GM19452 (cell line): ENCODE measurements at regions not wholly inside any gene's neighbourhood (a gene's known extent, or its start where the extent isn't known, plus 50 kb on each side); places are given as distances from the start of the nearest gene placed in this dataset.
"Not testable (repeated sequence)": the region's sequence is repeated elsewhere in the genome, so short reads cannot be mapped to it uniquely, and the experiment has no call there.

ENCODE experiments used
- ATAC-seq: cut with Tn5 transposase; IDR thresholded peaks from one replicate; pipeline ENCODE4 v1.9.1; 2021; ENCODE audit not compliant: unreplicated experiment

DNA sequence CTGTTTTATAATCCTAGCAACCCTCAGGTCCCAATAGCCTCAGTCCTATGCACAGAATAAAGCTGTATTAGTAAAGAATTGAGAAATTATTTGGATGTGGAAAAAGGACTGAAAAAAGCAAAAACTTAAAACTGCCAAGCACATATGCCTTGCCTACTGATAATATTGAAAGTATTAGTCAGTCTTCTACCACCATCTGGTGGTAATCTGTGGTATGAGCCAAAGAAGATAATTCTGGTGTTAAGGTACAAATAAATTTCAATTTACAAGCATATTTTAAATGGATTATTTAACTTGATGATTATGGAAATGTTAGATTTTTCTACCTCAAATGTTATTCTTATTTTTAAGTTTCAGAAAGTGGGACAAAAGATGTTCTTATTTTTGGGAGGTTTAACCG lies 460.3 kb upstream of the KLHL1 start:
- ATAC-seq = no peak

DNA sequence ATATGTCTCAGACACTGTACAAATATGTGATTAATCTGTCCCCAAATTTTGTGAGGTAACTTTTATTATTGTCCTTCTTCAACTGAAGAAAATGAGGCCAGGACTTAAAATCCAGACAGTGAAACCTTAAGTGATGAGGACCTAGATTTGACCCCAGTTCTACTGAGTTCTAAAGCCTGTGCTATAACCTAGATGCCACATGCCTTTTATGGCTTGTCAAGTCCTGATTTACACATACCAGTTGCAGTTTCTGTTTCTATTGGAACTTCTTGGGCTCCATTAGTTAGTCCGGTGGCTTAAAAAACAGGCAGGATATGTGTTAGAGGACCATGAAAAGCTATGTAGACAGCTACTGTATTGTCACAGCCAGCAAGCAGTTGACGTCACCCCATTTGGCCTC lies 436.5 kb upstream of the KLHL1 start:
- no peak for ATAC-seq

DNA sequence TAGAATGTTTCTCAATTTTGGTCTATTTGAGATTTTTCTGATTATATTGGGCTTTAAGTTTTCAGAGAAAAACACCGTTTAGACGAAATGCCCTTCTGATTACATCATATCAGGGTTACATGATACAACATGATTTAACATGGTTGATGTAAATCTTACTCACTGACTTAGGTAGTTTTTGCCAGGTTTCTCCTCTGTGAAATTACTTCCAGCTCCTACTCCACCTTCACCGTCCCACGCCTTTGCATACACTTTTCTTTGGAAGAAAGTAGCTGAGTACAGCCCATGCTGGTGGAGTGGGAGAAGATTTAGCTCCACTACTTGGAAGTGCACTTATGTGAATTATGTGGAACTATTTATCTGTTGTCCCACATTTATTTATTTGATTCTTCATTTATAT lies 433.2 kb upstream of the KLHL1 start:
- ATAC-seq = no peak

DNA sequence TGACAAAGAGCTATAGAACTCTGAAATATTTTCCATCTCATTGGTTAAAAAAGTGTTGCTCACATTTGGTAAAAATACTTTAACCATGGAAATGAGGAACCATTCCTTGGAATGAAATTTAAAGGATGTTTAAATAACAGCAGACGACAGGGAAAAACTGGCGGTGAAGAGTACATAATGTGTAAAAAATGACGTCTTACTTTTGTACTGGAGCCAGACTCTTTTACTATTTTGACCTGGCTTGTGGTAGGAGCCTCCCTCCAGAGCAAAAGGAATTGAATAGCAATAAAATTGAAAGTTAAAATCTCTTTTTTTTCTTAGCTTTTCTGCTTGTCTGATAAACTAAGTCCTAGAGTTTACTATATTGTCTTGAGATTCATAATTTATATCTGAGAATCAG lies 426.2 kb upstream of the KLHL1 start:
- no peak for ATAC-seq

DNA sequence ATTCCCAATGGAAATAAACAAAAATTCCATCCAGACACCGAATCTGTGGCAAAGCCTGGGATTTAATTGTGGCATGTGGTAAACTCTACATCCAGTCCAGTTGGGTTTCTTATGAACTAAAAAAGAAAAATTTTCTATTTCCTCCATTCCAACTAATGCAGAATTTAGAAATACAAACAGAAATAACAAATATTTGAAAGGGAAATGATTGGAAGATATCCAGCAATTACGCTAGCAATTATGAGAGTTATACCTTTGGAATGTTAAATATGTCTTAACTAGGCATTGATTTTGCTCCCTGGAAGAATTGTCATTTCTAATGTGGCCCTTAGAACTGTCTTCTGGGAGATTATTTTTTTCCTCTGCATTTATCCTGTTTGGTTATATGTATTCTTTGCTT lies 421.4 kb upstream of the KLHL1 start:
- ATAC-seq = no peak

DNA sequence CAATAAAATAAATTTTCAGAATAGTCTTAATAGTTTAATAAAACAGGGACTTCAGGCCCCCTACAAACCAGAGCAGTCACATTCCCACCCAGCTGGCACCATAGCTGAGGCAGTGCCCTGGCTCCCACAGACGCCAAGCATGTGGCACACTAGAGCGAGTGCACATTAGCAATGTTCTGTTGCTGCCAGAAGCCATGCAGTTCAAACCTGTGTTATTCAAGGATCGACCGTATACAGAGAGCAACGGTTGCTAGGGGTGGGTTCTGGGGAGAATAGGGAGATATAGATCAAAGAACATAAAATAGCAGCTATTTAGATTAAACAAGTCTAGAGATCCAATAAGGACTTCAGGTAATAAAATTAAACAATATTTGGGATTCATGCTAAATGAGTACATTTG lies 419.3 kb upstream of the KLHL1 start:
- ATAC-seq = no peak

DNA sequence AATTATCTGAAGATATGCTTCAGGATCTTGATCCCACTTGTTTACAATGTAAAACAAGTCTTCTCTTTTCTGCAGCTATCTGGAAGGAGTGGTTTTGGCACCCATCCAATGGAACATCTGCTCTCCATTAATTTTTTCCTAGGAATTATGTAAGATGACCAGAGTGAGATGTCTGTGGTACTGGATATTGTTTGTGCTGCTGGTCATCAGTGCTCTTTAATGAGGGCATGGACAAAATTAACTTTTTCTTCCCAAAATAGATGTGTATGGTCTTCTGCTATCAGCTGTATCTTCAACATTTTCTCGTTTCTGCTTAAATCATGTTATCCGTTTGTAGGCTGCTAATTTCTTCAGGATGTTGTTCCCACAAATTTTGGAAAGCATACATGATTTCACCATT lies 415.4 kb upstream of the KLHL1 start:
- ATAC-seq = no peak

DNA sequence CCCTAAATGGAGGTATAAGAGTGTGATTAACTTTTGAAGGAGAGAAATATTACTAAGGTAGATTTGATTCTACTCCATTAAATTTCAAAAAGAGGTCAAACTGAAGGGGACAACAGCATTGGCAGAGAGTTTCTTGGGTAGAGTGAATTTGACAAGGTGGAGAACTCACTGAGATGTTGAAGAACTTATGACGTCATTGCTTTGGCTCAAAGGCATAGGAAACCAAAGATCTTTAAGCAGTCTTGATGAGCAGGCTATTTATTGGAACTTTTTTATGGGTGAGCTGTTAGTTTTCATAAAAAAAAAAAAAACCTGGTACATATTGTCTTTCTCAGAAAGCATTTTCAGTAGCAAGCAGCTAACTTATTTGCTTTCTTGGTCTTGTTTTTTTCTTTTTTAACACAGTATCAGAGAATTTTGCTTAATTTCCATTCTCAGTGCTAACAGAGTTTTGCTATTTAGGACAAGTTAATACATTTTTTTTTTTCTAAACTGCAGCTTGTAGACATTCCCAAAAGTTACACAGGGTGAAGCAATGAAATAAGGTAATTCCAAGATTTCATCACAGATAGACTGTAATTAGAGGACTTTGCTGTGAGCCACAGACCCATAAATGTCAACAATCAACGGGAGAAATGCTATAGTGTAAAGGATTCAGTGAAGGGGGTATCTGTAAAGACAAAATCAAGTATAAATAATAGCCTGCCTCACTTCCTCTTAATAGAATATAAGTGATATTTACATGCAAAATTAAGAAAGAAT lies 412.2 kb upstream of the KLHL1 start:
- ATAC-seq = no peak

DNA sequence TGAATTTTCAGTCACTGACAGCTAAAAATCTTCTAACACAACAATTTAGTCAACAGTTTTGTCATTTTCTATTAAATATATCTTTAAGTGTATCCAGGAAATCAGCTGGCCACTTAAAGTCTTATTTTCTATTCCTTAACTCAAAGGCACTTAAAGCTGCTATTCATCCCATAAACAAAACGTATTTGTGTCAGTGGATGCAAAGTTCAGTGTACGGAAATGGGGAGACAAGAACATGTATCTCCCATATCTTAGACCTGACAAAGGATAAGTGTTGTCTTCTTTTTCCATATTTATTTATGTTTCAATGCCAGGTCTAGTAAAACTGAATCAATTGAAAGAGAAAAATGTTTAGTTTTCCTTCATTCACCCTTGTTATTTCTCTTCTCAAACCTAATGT lies 409.8 kb upstream of the KLHL1 start:
- no peak for ATAC-seq

DNA sequence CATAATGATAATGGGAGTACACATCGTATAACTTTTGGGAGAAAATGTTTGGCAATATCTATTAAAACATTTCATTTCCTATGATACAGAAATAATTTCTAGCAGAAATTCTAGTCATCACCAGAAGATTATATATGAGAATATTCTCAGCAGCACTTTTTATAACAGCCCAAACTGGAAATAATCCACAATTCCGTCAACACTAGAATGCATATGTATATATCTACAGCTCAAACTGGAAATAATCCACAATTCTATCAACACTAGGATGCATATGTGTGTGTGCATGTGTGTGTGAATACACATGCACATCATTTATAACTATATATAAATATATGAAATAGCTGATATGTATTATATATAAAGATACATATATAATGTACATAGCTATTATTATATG lies 408.0 kb upstream of the KLHL1 start:
- no peak for ATAC-seq

DNA sequence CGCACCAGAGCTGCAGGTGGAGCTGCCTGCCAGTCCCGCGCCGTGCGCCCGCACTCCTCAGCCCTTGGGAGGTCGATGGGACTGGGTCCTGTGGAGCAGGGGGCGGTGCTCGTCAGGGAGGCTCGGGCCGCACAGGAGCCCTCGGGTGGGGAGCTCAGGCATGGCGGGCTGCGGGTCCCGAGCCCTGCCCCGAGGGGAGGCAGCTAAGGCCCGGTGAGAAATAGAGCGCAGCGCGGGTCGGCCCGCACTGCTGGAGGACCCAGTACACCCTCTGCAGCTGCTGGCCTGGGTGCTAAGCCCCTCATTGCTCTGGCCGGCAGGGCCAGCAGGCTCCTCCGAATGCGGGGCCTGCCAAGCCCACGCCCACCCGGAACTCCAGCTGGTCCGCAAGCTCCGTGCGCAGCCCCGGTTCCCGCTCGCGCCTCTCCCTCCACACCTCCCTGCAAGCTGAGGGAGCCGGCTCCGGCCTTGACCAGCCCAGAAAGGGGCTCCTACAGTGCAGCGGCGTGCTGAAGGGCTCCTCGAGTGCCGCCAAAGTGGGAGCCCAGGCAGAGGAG lies 403.7 kb upstream of the KLHL1 start:
- ATAC-seq = not testable (repeated sequence)

DNA sequence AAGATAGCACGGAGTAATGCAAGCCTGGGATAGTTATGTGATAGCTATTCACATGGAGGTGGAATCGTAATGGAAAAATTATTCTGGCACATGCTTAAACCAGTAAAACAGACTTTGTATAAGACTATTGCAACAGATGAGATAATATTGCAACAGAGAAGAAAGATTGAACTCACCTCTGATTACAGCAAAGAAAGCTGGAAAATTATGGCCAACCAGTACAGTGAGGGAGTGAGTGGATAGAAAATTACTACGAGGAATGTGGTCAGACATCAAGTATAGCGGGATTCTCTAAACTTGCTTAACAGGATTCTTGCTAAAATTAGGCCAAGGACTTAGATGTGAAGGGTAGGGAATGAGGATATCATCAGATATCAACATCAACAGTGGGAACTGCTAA lies 397.6 kb upstream of the KLHL1 start:
- ATAC-seq = no peak

DNA sequence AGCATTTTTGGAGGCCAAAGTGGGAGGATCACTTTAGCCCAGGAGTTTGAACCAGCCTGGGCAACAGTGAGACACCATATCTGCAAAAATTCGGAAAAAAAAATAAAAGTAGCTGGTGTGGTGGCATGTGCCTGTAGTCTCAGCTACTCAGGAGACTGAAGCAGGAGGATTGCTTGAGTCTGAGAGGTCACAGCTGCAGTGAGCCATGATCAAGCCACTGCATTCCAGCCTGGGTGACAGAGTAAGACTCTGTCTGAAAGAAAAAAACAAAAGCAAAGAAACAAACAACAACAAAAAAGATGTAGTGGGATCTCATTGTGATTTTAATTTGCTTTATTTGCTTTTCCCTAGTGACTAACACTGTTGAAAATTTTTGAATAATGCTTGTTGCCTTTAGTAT lies 394.7 kb upstream of the KLHL1 start:
- no peak for ATAC-seq

DNA sequence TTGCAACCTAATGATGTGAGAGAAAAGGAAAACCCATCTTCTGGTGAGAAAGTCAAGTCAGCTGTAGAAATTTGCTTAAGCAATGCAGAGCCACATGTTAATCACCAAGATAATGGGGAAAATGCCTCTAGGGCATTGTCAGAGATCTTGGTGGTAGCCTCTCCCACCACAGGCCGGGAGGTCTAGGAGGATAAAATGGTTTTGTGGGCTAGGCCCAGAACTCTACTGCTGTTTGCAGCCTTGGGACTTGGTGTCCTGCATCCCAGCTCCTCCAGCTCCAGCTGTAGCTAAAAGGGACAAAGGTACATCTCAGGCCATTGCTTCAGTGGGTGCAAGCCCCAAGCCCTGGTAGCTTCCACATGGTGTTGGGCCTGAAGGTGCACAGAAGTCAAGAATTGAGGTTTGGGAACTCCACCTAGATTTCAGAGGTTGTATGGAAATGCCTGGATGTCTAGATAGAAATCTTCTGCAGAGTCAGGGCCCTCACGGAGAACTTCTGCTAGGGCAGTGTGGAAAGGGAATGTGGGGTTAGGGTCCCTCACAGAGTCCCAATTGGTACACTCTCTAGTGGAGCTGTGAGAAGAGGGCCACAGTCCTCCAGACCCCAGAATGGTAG lies 382.2 kb upstream of the KLHL1 start:
- ATAC-seq = no peak

DNA sequence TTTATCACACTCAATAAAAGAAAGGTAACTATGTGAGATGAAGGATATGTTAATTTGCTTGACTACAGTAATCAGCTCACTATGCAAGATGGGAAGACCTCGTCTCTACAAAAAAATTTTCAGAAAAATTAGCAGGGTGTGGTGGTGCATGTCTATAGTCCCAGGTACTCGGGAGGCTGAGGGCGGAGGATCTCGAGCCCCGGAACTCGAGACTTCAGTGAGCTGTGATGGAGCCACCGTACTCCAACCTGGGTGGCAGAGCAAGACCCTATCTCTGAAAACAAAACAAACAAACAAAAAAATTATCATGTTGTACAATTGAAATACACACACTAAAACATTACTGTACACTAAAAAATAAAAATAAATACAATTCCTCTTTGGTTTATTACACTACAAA lies 376.7 kb upstream of the KLHL1 start:
- ATAC-seq = no peak

DNA sequence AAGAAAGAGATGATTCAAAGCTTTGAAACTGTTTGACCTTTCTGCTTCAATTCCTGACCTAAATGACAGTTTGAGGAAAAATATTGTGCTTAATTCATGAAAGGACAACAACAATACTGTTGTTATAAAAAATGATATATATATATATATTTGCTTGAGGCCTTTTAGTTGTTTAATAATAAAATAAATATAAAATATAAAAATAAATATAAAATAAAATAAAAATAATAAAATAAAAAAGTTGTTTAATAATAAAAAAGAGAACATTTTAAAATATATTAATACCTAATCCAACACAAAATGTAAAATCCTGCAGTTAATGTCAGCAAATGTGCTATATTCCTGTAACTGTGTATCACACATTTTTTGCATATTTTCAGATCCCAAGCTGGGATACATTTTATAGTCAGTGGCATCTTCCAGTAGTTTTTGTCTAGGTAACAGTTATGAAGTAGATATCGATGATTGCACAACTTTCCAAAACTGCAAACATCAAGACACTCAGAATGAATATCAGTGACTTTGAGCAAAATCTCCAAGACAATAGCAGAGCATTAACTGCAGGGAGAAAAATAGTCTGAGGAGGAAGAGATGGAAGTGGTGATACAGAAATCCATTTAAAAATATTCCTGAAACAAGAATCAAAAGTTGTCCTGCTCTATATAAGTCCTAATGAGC lies 375.5 kb upstream of the KLHL1 start:
- no peak for ATAC-seq

DNA sequence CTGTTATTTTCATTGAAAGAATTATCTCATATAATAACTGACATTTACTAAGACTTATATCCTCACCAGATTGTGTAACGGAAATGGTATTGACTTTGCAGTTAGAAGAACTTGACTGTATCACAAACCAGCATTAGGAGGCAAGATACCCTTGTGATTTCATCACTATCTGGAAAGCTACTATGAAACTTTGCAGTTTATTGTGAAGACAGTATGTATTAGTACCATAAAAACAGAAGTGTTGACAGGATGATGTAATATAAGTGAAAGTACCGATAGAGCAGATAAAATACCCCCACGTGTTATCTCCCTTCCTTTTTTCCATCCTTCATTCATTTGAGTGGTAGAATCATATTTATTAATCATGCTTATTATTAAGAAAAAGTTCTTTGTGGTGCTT lies 365.7 kb upstream of the KLHL1 start:
- no peak for ATAC-seq

DNA sequence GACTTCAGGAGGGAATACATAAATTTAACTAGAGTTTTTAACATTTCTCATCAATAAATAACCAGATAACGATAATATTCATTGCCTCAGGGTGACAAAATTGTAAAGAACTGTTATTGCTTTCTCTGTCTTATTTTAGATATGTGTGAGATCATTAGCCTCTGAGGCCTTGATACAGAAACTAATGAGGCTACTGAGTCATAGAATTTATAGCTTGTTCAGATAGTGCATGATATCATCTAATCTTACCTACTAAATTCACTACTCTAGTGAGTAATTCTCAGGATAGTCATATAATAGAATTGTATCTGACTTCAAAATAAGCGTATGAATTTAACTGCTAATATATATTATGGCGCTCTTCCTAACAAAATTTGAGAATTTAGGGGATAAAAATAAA lies 360.8 kb upstream of the KLHL1 start:
- ATAC-seq = no peak

DNA sequence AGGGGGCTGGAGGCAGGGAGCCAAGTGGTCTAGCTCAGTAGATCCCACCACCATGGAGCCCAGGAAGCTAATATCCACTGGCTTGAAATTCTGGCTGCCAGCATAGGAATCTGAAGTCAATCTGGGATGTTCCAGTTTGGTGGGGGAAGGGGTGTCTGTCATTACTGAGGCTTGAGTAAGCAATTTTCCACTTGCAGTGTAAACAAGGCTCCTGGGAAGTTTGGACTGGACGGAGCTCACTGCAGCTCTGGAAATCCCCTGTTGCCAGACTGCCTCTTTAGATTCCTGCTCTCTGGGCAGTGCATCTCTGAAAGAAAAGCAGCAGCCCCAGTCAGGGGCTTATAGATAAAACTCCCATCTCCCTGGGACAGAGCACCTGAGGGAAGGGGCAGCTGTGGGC lies 349.2 kb upstream of the KLHL1 start:
- ATAC-seq = no peak

DNA sequence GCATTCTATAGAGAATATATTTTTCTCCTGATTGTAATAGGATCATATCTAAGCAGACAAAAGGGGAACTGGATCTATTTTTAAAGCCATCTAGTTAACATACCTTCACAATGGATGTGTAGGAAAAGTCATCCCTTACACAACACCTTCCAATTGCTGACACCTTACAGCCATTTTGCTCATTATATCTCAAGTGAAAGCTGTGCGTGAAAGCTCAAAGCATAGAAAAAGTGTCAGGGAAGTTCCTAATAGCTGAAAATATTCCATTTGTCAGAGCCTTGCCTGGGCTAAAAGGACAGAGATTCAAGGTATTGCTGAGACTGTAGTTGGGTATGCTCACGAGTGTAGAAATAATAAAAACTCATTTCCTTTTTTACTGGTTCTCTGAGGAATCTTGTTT lies 340.6 kb upstream of the KLHL1 start:
- ATAC-seq = no peak

DNA sequence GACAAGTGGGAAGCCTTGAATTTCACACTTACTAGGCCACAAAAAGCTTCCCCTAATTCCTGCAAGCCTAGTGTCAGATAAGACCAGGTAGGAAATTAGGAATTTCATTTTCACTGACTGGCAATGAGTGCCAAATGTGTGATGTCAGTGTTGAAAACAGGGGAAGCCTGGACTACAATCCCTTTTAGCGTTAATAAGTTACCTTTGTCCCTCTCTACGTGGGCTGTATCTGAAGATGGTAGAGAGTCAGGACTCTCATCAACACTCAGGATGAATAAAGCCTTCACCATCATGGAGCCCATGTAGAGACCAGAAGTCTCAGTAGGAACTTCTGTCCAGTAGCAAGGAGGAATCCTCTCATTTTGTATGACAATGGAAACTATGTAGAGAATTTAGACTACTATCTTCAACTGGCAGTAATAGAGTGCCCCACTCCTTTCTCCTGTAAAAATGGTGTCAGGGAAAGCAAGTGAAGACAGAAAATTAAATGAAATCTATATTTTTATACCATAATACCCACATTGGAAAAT lies 324.1 kb upstream of the KLHL1 start:
- no peak for ATAC-seq

DNA sequence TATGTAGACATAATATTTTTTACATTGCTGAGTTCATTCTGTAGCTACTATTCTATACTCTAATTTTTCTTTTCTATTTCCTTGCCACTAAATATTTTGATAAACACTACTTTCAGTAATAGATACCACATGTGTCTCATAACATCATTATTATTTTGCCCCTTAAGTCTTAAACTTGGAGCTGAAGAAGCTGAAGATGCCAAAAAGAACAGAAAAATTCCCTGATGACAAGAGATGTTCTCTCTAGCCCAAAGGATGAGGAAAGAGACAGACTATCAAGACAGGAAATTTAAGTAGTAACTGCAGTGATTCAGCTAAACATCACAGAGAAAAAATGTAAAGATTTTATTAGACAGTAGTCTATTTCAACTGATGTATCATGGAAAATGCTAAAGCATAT lies 322.0 kb upstream of the KLHL1 start:
- ATAC-seq = no peak
